Fibroblast of mammary gland (primary cell): ENCODE measurements at regions not wholly inside any gene's neighbourhood (a gene's known extent, or its start where the extent isn't known, plus 50 kb on each side); places are given as distances from the start of the nearest gene placed in this dataset.

Source experiments
- DNase-seq: peaks from one replicate; pipeline ENCODE4 v3.0.0-alpha.2; 2010; ENCODE audit warnings: low read depth
- H3K4me3 ChIP-seq: 2 replicates; pipeline ENCODE4 v1.5.1; 2011; ENCODE audit warnings: low read depth, mild to moderate bottlenecking, low read length, moderate library complexity; ENCODE audit not compliant: control insufficient read depth
- TF ChIP-seq, protein P1 (sequence below): conservative IDR thresholded peaks from 2 replicates; pipeline ENCODE4 v1.5.1; 2011; ENCODE audit warnings: low read depth, low read length, inconsistent platforms; ENCODE audit not compliant: control insufficient read depth, insufficient read depth

DNA sequence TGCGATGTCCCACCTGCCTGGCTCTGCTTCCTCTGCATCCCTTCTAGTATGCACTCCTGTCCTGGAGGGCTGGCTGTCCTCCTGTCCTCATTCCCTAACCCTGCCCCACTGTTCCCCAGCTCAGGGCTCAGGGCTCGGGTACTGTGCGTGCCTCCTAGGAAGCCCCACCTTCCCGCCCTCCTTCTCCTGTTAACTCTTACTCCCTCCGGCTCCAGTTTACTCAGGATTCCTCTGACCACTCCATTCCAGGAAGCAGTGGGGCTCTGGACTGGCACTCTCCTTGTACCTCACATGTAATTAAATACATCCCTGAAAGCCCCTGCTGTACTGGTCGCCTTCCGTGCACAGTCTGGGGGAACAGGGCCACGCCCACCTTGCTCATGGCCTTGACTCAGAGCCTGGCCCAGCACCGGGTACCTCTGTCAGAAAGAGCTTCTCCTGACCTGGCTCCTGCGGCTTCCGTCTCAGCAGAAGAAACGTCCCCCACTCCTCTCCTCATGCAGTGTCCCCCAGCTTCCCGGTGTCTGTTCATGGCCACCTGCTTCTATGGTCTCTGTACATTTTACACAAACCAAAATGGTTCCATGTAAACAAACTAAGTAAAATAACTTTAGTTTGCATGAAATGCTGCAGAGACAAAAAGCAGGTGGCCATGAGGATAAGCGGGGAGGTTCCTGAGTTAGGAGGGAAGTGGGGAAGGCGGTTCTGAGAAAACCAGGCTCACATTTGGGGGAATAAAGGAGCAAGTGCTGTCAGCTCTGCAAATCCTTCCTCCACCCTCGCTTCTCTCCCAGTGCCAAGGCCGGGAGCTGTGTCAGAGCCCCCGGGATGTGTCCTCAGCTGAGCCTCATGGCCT, 445.9 kb downstream of the BRD1 start:
- no peak overlapping the region for H3K4me3 ChIP-seq
- TF ChIP-seq, protein P1, sequence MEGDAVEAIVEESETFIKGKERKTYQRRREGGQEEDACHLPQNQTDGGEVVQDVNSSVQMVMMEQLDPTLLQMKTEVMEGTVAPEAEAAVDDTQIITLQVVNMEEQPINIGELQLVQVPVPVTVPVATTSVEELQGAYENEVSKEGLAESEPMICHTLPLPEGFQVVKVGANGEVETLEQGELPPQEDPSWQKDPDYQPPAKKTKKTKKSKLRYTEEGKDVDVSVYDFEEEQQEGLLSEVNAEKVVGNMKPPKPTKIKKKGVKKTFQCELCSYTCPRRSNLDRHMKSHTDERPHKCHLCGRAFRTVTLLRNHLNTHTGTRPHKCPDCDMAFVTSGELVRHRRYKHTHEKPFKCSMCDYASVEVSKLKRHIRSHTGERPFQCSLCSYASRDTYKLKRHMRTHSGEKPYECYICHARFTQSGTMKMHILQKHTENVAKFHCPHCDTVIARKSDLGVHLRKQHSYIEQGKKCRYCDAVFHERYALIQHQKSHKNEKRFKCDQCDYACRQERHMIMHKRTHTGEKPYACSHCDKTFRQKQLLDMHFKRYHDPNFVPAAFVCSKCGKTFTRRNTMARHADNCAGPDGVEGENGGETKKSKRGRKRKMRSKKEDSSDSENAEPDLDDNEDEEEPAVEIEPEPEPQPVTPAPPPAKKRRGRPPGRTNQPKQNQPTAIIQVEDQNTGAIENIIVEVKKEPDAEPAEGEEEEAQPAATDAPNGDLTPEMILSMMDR: no peak
- DNase-seq: no peak

DNA sequence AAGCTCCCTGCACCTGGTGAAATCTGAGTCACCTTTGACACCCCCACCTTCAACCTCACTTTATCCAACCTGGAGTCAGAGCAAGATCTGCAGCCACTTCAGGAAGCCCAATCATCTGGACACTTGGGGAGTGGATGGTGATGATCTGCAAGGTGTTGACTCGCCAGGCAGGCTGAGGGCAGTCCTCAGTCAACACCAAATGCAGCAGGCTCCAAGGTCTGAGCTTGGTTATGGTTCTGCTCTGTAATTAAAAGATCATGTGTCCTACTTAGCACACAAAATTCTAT, 446.9 kb downstream of the BRD1 start:
- no peak for DNase-seq
- no peak overlapping the region for H3K4me3 ChIP-seq
- TF ChIP-seq, protein P1: no peak

DNA sequence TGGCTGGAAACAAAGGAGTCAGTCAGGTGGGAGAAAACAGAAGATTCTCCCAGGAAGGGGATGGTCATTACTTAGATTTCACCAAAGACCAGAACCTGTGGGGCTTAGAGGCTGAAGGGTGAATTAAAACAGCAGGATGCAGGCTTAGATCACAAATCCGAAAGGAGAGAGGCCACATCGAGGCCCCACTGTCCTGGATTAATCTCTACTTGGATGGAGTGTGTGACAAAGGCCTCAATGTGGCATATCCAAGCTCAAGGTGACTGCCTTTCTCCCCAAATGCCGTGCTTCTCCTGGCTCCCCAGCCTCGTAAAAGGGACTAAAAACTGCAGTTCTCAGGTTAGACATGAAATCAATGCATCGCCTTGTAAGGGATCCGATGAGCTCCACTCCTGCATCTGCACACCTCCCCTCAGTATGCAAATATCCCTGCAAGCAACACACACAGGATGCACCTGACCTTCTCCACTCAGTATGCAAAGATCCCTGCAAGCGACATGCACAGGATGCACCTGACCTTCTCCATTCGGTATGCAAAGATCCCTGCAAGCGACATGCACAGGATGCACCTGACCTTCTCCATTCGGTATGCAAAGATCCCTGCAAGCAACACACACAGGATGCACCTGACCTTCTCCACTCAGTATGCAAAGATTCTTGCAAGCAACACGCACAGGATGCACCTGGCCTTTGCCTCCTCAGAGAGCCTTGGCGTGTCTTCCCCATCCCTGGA, 447.4 kb downstream of the BRD1 start:
- TF ChIP-seq, protein P1: no peak
- DNase-seq: no peak
- H3K4me3 ChIP-seq: no peak overlapping the region

- H3K4me3 ChIP-seq: no peak overlapping the region
- DNase-seq: no peak
- TF ChIP-seq, protein P1: no peak
Measured at GRCh38 chr22:49377306-49377705, 450.4 kb downstream of the BRD1 start.

GRCh38 chr22:49373801-49374226, 453.9 kb downstream of the BRD1 start:
- DNase-seq: no peak
- TF ChIP-seq, protein P1: no peak
- H3K4me3 ChIP-seq: no peak overlapping the region

DNA sequence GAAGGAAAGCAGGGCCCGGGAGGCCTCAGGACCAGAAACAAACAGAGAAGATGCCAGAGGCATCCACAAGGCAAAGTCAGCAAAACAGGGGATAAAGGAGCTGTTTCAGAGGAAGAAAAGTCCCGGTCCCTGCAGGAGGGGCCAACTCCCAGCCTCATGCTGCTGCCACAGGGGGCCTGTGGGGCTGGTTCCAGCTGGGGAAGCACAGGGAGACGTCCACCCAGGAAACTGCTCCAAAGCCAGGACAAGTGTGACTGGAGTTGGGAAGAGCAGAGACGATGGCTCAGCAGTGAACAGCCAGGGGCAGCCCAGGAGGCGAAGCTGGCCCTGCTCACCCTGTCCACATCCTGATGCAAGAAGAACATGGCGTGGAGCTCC, 454.4 kb downstream of the BRD1 start:
- H3K4me3 ChIP-seq: no peak overlapping the region
- DNase-seq: no peak
- TF ChIP-seq, protein P1: no peak
